ENCODE measurements at regions not wholly inside any gene's neighbourhood (a gene's known extent, or its start where the extent isn't known, plus 50 kb on each side); places are given as distances from the start of the nearest gene placed in this dataset.

- ATAC-seq (no peak), DNase-seq (no peak)
- TF ChIP-seq, protein P1, sequence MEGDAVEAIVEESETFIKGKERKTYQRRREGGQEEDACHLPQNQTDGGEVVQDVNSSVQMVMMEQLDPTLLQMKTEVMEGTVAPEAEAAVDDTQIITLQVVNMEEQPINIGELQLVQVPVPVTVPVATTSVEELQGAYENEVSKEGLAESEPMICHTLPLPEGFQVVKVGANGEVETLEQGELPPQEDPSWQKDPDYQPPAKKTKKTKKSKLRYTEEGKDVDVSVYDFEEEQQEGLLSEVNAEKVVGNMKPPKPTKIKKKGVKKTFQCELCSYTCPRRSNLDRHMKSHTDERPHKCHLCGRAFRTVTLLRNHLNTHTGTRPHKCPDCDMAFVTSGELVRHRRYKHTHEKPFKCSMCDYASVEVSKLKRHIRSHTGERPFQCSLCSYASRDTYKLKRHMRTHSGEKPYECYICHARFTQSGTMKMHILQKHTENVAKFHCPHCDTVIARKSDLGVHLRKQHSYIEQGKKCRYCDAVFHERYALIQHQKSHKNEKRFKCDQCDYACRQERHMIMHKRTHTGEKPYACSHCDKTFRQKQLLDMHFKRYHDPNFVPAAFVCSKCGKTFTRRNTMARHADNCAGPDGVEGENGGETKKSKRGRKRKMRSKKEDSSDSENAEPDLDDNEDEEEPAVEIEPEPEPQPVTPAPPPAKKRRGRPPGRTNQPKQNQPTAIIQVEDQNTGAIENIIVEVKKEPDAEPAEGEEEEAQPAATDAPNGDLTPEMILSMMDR (IDR thresholded peaks at IDR 0.05) = no peak
- no peak for TF ChIP-seq POLR2A (IDR thresholded peaks at IDR 0.05)
- Histone ChIP-seq H3K4me3 (no peak overlapping the region), H3K36me3 (replicated peaks in 1 of 2; ENCODE audit: insufficient read depth in 1 of 2, low read depth in 2 of 2) (no peaks in the 10 kb centered on the region), H3K27me3 (no peaks in the 10 kb centered on the region), H3K27ac (no peak overlapping the region), H3K9me3 (no peaks in the 10 kb centered on the region), H3K4me1 (no peaks in the 10 kb centered on the region)
- intact Hi-C loops (cut with DNase I) = no loop called here
- WGBS, 2 donors = 53 to 57% methylated on average over 1 of the region's 1 CpG
These were observed 195.2 kb downstream of the TSHZ3 start for GRCh38 chr19:31154021-31154420.

GRCh38 chr19:31152906-31153305 lies 196.3 kb downstream of the TSHZ3 start:
- 72 to 84% methylated on average over 3 of the region's 3 CpGs for WGBS, 2 donors
- no peaks in the 10 kb centered on the region for H3K27me3 ChIP-seq
- DNase-seq (no peak), ATAC-seq (no peak)
- H3K27ac ChIP-seq = no peak overlapping the region
- no peaks in the 10 kb centered on the region for H3K9me3 ChIP-seq
- no peak for TF ChIP-seq POLR2A (IDR thresholded peaks at IDR 0.05)
- TF ChIP-seq, protein P1 (IDR thresholded peaks at IDR 0.05) = no peak
- intact Hi-C loops (cut with DNase I) = no loop called here
- no peaks in the 10 kb centered on the region for H3K36me3 ChIP-seq (replicated peaks in 1 of 2; ENCODE audit: insufficient read depth in 1 of 2, low read depth in 2 of 2)
- no peak overlapping the region for H3K4me3 ChIP-seq
- no peaks in the 10 kb centered on the region for H3K4me1 ChIP-seq

- Histone ChIP-seq H3K4me3 (no peak overlapping the region), H3K27ac (no peak overlapping the region), H3K9me3 (no peaks in the 10 kb centered on the region), H3K4me1 (no peaks in the 10 kb centered on the region), H3K27me3 (no peaks in the 10 kb centered on the region), H3K36me3 (replicated peaks in 1 of 2; ENCODE audit: insufficient read depth in 1 of 2, low read depth in 2 of 2) (no peaks in the 10 kb centered on the region)
- DNase-seq (no peak), ATAC-seq (no peak)
- WGBS, 2 donors = 75 to 80% methylated on average over 13 to 23 of the region's 23 CpGs
- intact Hi-C loops (cut with DNase I) = no loop called here
- TF ChIP-seq, protein P1 (IDR thresholded peaks at IDR 0.05) = no peak
- TF ChIP-seq POLR2A (IDR thresholded peaks at IDR 0.05) = no peak
These were observed 199.7 kb downstream of the TSHZ3 start for GRCh38 chr19:31149441-31149941.

DNA sequence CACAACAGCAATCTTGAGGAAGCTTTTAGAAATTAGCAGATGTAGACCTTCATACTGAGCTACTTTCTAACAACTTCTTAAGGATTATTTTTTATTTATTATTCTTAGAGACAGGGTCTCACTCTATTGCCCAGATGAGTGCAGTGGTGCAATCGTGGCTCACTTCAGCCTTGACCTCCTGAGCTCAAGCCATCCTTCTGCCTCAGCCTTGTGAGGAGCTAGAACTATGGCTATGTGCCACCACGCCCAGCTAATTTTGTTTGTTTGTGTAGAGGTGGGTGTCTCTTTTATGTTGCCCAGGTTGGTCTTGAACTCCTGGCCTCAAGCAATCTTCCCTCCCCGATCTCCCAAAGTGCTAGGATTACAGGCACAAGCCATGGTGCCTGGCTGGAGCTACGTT lies 200.6 kb downstream of the TSHZ3 start:
- Histone ChIP-seq H3K36me3 (replicated peaks in 1 of 2; ENCODE audit: insufficient read depth in 1 of 2, low read depth in 2 of 2) (no peaks in the 10 kb centered on the region), H3K27me3 (no peaks in the 10 kb centered on the region), H3K9me3 (no peaks in the 10 kb centered on the region), H3K27ac (no peak overlapping the region), H3K4me1 (no peaks in the 10 kb centered on the region), H3K4me3 (no peak overlapping the region)
- DNase-seq (no peak), ATAC-seq (no peak)
- intact Hi-C loops (cut with DNase I) = no loop called here
- TF ChIP-seq POLR2A (IDR thresholded peaks at IDR 0.05) = no peak
- TF ChIP-seq, protein P1 (IDR thresholded peaks at IDR 0.05) = no peak
- 46 to 61% methylated on average over 4 of the region's 4 CpGs for WGBS, 2 donors

DNA sequence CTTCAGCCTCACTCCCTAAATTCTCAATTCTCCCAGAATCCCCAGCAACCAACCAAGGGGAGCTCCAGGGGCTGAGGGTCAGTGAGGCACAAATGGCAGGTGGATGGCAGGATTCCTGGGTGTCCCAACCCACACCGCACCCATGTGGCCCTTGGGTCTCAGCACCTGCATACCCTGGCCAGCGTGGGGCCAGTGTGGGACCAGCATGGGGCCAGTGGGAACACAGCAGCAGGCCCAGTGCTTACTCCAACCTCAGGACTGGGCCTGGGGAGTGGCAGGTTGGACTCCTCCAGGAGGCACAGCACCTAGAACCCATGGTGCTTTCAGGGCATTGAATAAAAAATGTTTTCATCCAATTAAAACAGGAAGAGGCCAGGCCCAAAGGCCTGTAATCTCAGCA lies 202.0 kb downstream of the TSHZ3 start:
- intact Hi-C loops (cut with DNase I) = no loop called here
- H3K27ac ChIP-seq = no peak overlapping the region
- H3K4me3 ChIP-seq = no peak overlapping the region
- no peaks in the 10 kb centered on the region for H3K4me1 ChIP-seq
- no peaks in the 10 kb centered on the region for H3K27me3 ChIP-seq
- DNase-seq (no peak), ATAC-seq (no peak)
- H3K36me3 ChIP-seq (replicated peaks in 1 of 2; ENCODE audit: insufficient read depth in 1 of 2, low read depth in 2 of 2) = no peaks in the 10 kb centered on the region
- H3K9me3 ChIP-seq = no peaks in the 10 kb centered on the region
- 91% methylated on average over 2 of the region's 2 CpGs; no CpG with 5 or more reads in 1 of the 2 donors for whole genome bisulfite sequencing, 2 donors
- TF ChIP-seq, protein P1 (IDR thresholded peaks at IDR 0.05) = no peak
- no peak for TF ChIP-seq POLR2A (IDR thresholded peaks at IDR 0.05)

Data from body of pancreas (tissue), 4 donors.